H9 (cell line): ENCODE measurements at regions not wholly inside any gene's neighbourhood (a gene's known extent, or its start where the extent isn't known, plus 50 kb on each side); places are given as distances from the start of the nearest gene placed in this dataset.

Experiments used
- DNase-seq: peaks from one replicate; pipeline ENCODE4 v3.0.0-alpha.2; 2017
- H2AFZ ChIP-seq: one replicate; pipeline ENCODE4 v1.6.1; 2013; ENCODE audit warnings: mild to moderate bottlenecking, low read length, control low read depth, moderate library complexity
- H2AK5ac ChIP-seq: 2 replicates; pipeline ENCODE4 v1.6.1; 2013; ENCODE audit warnings: low read length, control low read depth, mixed read lengths; ENCODE audit not compliant: insufficient read length
- H2BK120ac ChIP-seq: one replicate; pipeline ENCODE4 v1.6.1; 2013; ENCODE audit warnings: low read depth, mild to moderate bottlenecking, low read length, control low read depth, inconsistent platforms; ENCODE audit not compliant: poor library complexity, severe bottlenecking
- H2BK12ac ChIP-seq: 2 replicates; pipeline ENCODE4 v1.6.1; 2013; ENCODE audit warnings: low read length, control low read depth, mixed read lengths, low read depth; ENCODE audit not compliant: insufficient read length
- H2BK15ac ChIP-seq: 2 replicates; pipeline ENCODE4 v1.6.1; 2013; ENCODE audit warnings: low read depth, low read length, control low read depth
- H2BK20ac ChIP-seq: one replicate; pipeline ENCODE4 v1.6.1; 2013; ENCODE audit warnings: low read depth, mild to moderate bottlenecking, low read length, control low read depth, inconsistent platforms; ENCODE audit not compliant: poor library complexity, severe bottlenecking
- H2BK5ac ChIP-seq: 2 replicates; pipeline ENCODE4 v1.6.1; 2013; ENCODE audit warnings: low read length, control low read depth, mixed read lengths; ENCODE audit not compliant: insufficient read length
- H3K14ac ChIP-seq: 2 replicates; pipeline ENCODE4 v1.6.1; 2013; ENCODE audit warnings: low read length, control low read depth; ENCODE audit not compliant: insufficient read depth
- H3K18ac ChIP-seq: 2 replicates; pipeline ENCODE4 v1.6.1; 2013; ENCODE audit warnings: low read depth, mild to moderate bottlenecking, mixed read lengths, low read length, control low read depth; ENCODE audit not compliant: insufficient read length
- H3K23ac ChIP-seq: 2 replicates; pipeline ENCODE4 v1.6.1; 2013; ENCODE audit warnings: low read length, control low read depth, mixed read lengths, low read depth; ENCODE audit not compliant: insufficient read length
- H3K23me2 ChIP-seq: 2 replicates; pipeline ENCODE4 v1.6.1; 2013; ENCODE audit warnings: low read depth, mild to moderate bottlenecking, mixed read lengths, low read length, control low read depth; ENCODE audit not compliant: insufficient read length, poor library complexity, severe bottlenecking
- H3K27ac ChIP-seq: 2 replicates; pipeline ENCODE4 v1.5.1; 2013; ENCODE audit warnings: low read length, control low read depth, mixed read lengths, low read depth; ENCODE audit not compliant: insufficient read length
- H3K27me3 ChIP-seq: 2 replicates; pipeline ENCODE4 v1.6.1; 2013; ENCODE audit warnings: low read length, control low read depth, inconsistent platforms; ENCODE audit not compliant: insufficient read depth
- H3K4ac ChIP-seq: 2 replicates; pipeline ENCODE4 v1.6.1; 2013; ENCODE audit warnings: low read depth, mild to moderate bottlenecking, control low read depth, inconsistent platforms, low read length, moderate library complexity
- H3K4me1 ChIP-seq: 2 replicates; pipeline ENCODE4 v1.6.1; 2013; ENCODE audit warnings: low read length, control low read depth, inconsistent platforms; ENCODE audit not compliant: insufficient read depth
- H3K4me2 ChIP-seq: 2 replicates; pipeline ENCODE4 v1.6.1; 2013; ENCODE audit warnings: low read length, control low read depth, mixed read lengths; ENCODE audit not compliant: insufficient read length, insufficient read depth
- H3K56ac ChIP-seq: 2 replicates; pipeline ENCODE4 v1.6.1; 2013; ENCODE audit warnings: low read depth, mild to moderate bottlenecking, mixed read lengths, low read length, control low read depth; ENCODE audit not compliant: insufficient read length
- H3K79me1 ChIP-seq: 2 replicates; pipeline ENCODE4 v1.6.1; 2013; ENCODE audit warnings: low read depth, mild to moderate bottlenecking, moderate library complexity, low read length, control low read depth, inconsistent platforms; ENCODE audit not compliant: insufficient read depth, poor library complexity, severe bottlenecking
- H3K79me2 ChIP-seq: 2 replicates; pipeline ENCODE4 v1.6.1; 2013; ENCODE audit warnings: low read length, control low read depth, inconsistent platforms; ENCODE audit not compliant: insufficient read depth
- H3K9ac ChIP-seq: 2 replicates; pipeline ENCODE4 v1.6.1; 2013; ENCODE audit warnings: low read length, control low read depth, mixed read lengths; ENCODE audit not compliant: insufficient read length; ENCODE audit errors: extremely low read depth
- H3K9me3 ChIP-seq: one replicate; pipeline ENCODE4 v1.6.1; 2013; ENCODE audit warnings: low read depth, low read length, inconsistent platforms; ENCODE audit not compliant: control insufficient read depth
- H3T11ph ChIP-seq: one replicate; pipeline ENCODE4 v1.6.1; 2013; ENCODE audit warnings: mild to moderate bottlenecking, low read length, control low read depth, inconsistent platforms
- H4K20me1 ChIP-seq: one replicate; pipeline ENCODE4 v1.6.1; 2013; ENCODE audit not compliant: control insufficient read depth, insufficient read length, insufficient read depth
- H4K5ac ChIP-seq: 2 replicates; pipeline ENCODE4 v1.6.1; 2013; ENCODE audit warnings: low read depth, mild to moderate bottlenecking, mixed read lengths, low read length, control low read depth; ENCODE audit not compliant: insufficient read length
- H4K8ac ChIP-seq: replicated peaks from 2 replicates; pipeline ENCODE4 v1.6.1; 2013; ENCODE audit warnings: low read length, control low read depth, mixed read lengths, low read depth; ENCODE audit not compliant: insufficient read length
- H4K91ac ChIP-seq: 2 replicates; pipeline ENCODE4 v1.6.1; 2013; ENCODE audit warnings: low read depth, mild to moderate bottlenecking, moderate library complexity, mixed read lengths, low read length, control low read depth; ENCODE audit not compliant: insufficient read length
- H3K27ac Mint-ChIP-seq, 3 experiments: 2 replicates in 2 of 3; 3 replicates in 1 of 3; pipeline ENCODE4 v1.8.0; 2020 to 2021; ENCODE audit warnings: mixed read lengths in 3 of 3, mild to moderate bottlenecking in 1 of 3, moderate library complexity in 1 of 3
- H3K27me3 Mint-ChIP-seq: 2 replicates; pipeline ENCODE4 v1.8.0; 2021; ENCODE audit warnings: low read depth, mild to moderate bottlenecking, moderate library complexity, mixed read lengths
- H3K36me3 Mint-ChIP-seq, 3 experiments: 2 replicates in 2 of 3; 3 replicates in 1 of 3; pipeline ENCODE4 v1.8.0; 2020 to 2021; ENCODE audit warnings: low read depth in 3 of 3, mixed read lengths in 3 of 3; ENCODE audit not compliant: insufficient read depth in 1 of 3
- H3K4me1 Mint-ChIP-seq, 2 experiments: 2 replicates each; pipeline ENCODE4 v1.8.0; 2020; ENCODE audit warnings: mixed read lengths in 2 of 2
- H3K4me3 Mint-ChIP-seq, 2 experiments: 2 replicates in 1 of 2; 3 replicates in 1 of 2; pipeline ENCODE4 v1.8.0; 2020 to 2021; ENCODE audit warnings: mild to moderate bottlenecking in 2 of 2, mixed read lengths in 2 of 2, moderate library complexity in 1 of 2
- H3K9me3 Mint-ChIP-seq, 2 experiments: 2 replicates in 1 of 2; 3 replicates in 1 of 2; pipeline ENCODE4 v1.8.0; 2020; ENCODE audit warnings: mild to moderate bottlenecking in 2 of 2, mixed read lengths in 2 of 2, moderate library complexity in 1 of 2
- CTCF ChIP-seq: fragments of 200-600 bp; sonication (generic); conservative IDR thresholded peaks from 3 replicates; pipeline ENCODE4 v1.8.0; 2021; ENCODE audit warnings: antibody characterized with exemption, mild to moderate bottlenecking
- WGBS: extraction: QIAGEN DNeasy Blood & Tissue Kit; methylation state at CpG from one replicate; pipeline ENCODE4 v1.1.7; 2013; ENCODE audit warnings: missing lambda C conversion rate, low lambda C conversion rate, mixed read lengths; ENCODE audit not compliant: insufficient read length; ENCODE audit errors: extremely low coverage; 5-methylcytosine and 5-hydroxymethylcytosine counted together

GRCh38 chr14:97517566-97518234, 720.5 kb downstream of the VRK1 start:
- no peak for DNase-seq
- H2AFZ ChIP-seq, result no peak overlapping the region
- H3K79me2 ChIP-seq, result no peaks in the 10 kb centered on the region
- no peak for TF ChIP-seq CTCF
- no peaks in the 10 kb centered on the region for H3K27me3 Mint-ChIP-seq
- H3K56ac ChIP-seq, result no peak overlapping the region
- no peak overlapping the region for H4K8ac ChIP-seq
- H3K23me2 ChIP-seq, result no peaks in the 10 kb centered on the region
- no peaks in the 10 kb centered on the region for H3K4me1 ChIP-seq
- no peak overlapping the region for H3K4ac ChIP-seq
- no peak overlapping the region for H2BK120ac ChIP-seq
- H3K4me3 Mint-ChIP-seq, result no peak overlapping the region
- no peaks in the 10 kb centered on the region for H3K9me3 ChIP-seq
- peaks cover 0 to 2% of the 10 kb centered on the region in 2 experiments; a peak in 3 of 5 replicates for H3K9me3 Mint-ChIP-seq
- H2AK5ac ChIP-seq, result no peak overlapping the region
- no peak overlapping the region for H2BK20ac ChIP-seq
- no peaks in the 10 kb centered on the region for H3K79me1 ChIP-seq
- no peak overlapping the region for H3K14ac ChIP-seq
- H3K23ac ChIP-seq, result no peak overlapping the region
- H3K18ac ChIP-seq, result no peak overlapping the region
- H4K20me1 ChIP-seq, result no peaks in the 10 kb centered on the region
- no peak overlapping the region for H4K5ac ChIP-seq
- no peak overlapping the region for H3K9ac ChIP-seq
- H4K91ac ChIP-seq, result no peak overlapping the region
- no CpG with 5 or more reads among the region's 5 CpGs for WGBS
- no peak overlapping the region for H2BK15ac ChIP-seq
- no peaks in the 10 kb centered on the region for H3K4me1 Mint-ChIP-seq
- H3K27ac ChIP-seq, result no peak overlapping the region
- H3K27me3 ChIP-seq, result no peaks in the 10 kb centered on the region
- no peak overlapping the region for H3K4me2 ChIP-seq
- no peak overlapping the region for H3T11ph ChIP-seq
- H3K36me3 Mint-ChIP-seq, result no peaks in the 10 kb centered on the region
- H2BK12ac ChIP-seq, result no peak overlapping the region
- H2BK5ac ChIP-seq, result no peak overlapping the region
- H3K27ac Mint-ChIP-seq, result no peak overlapping the region; a peak in 1 of 7 replicates
